ENCODE measurements at regions not wholly inside any gene's neighbourhood (a gene's known extent, or its start where the extent isn't known, plus 50 kb on each side); places are given as distances from the start of the nearest gene placed in this dataset.

DNA sequence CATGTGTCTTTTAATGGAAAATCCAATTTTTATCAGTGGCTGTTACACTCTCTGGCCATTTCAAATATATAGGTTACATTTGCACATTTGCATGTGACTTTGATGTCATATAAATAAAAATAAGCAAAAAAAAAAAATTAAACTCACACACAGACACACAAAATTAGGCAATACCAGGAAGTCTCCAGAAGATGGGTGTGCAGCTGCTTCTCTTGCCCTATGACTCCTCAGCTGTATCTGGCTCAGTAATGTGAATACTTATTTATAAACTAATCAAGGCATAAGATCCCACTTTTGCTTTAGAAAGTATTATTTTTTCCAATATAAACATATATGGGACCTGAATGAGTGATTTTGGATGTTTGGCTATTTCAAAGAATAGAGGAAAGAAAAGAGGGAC, 461.1 kb downstream of the LRIG3 start:
- H3K9me3 ChIP-seq (ENCODE audit: control insufficient read depth in 1 of 2, insufficient read depth in 1 of 2, low read depth in 1 of 2, low read length in 2 of 2) = no peaks in the 10 kb centered on the region
- H3K4me3 ChIP-seq (replicated peaks in 1 of 2; ENCODE audit: low read depth in 1 of 2, low read length in 2 of 2) = no peak overlapping the region
- ATAC-seq (no peak), DNase-seq (ENCODE audit: low read depth, low spot score) (no peak)
- no peak overlapping the region for H2AFZ ChIP-seq (ENCODE audit: low read depth, low read length, poor library complexity, severe bottlenecking)
- H4K20me1 ChIP-seq (ENCODE audit: insufficient read depth) = no peaks in the 10 kb centered on the region
- H3K4me2 ChIP-seq (ENCODE audit: low read length) = no peak overlapping the region
- H3K9ac ChIP-seq (ENCODE audit: low read length) = no peak overlapping the region
- BruUV-seq (replicated peaks) = no TSS peak
- H3K27ac ChIP-seq (ENCODE audit: low read depth, low read length) = no peak overlapping the region
- TF ChIP-seq SP1 (IDR thresholded peaks at IDR 0.05; ENCODE audit: low read depth) = no peak
- TF ChIP-seq SRF (IDR thresholded peaks at IDR 0.05; ENCODE audit: low read depth) = no peak
- TF ChIP-seq JUND (IDR thresholded peaks at IDR 0.05) = no peak
- TF ChIP-seq EZH2 (IDR thresholded peaks at IDR 0.05) = no peak
- TF ChIP-seq RAD21 (IDR thresholded peaks at IDR 0.05; ENCODE audit: low read depth) = no peak
- no peak for TF ChIP-seq CEBPB (IDR thresholded peaks at IDR 0.05; ENCODE audit: low read depth)
- no peak for TF ChIP-seq FOSL1 (IDR thresholded peaks at IDR 0.05; ENCODE audit: low read depth)
- no peak for TF ChIP-seq SIN3A (IDR thresholded peaks at IDR 0.05; ENCODE audit: low read depth)
- no peak for TF ChIP-seq EZH2phosphoT487 (IDR thresholded peaks at IDR 0.05; ENCODE audit: borderline replicate concordance)
- TF ChIP-seq, protein P1, sequence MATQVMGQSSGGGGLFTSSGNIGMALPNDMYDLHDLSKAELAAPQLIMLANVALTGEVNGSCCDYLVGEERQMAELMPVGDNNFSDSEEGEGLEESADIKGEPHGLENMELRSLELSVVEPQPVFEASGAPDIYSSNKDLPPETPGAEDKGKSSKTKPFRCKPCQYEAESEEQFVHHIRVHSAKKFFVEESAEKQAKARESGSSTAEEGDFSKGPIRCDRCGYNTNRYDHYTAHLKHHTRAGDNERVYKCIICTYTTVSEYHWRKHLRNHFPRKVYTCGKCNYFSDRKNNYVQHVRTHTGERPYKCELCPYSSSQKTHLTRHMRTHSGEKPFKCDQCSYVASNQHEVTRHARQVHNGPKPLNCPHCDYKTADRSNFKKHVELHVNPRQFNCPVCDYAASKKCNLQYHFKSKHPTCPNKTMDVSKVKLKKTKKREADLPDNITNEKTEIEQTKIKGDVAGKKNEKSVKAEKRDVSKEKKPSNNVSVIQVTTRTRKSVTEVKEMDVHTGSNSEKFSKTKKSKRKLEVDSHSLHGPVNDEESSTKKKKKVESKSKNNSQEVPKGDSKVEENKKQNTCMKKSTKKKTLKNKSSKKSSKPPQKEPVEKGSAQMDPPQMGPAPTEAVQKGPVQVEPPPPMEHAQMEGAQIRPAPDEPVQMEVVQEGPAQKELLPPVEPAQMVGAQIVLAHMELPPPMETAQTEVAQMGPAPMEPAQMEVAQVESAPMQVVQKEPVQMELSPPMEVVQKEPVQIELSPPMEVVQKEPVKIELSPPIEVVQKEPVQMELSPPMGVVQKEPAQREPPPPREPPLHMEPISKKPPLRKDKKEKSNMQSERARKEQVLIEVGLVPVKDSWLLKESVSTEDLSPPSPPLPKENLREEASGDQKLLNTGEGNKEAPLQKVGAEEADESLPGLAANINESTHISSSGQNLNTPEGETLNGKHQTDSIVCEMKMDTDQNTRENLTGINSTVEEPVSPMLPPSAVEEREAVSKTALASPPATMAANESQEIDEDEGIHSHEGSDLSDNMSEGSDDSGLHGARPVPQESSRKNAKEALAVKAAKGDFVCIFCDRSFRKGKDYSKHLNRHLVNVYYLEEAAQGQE (IDR thresholded peaks at IDR 0.05; ENCODE audit: low read depth) = no peak
- no peak for TF ChIP-seq YY1 (IDR thresholded peaks at IDR 0.05; ENCODE audit: extremely low read depth, insufficient replicate concordance, low read depth, low read length)
- TF ChIP-seq POLR2A (IDR thresholded peaks at IDR 0.05; ENCODE audit: borderline replicate concordance, extremely low read depth, insufficient read depth, insufficient read length) = no peak
- TF ChIP-seq ZFX (IDR thresholded peaks at IDR 0.05) = no peak
- TF ChIP-seq ZNF274 (IDR thresholded peaks at IDR 0.05; ENCODE audit: low read depth, low read length) = no peak
- TF ChIP-seq POLR2AphosphoS5 (IDR thresholded peaks at IDR 0.05; ENCODE audit: low read depth, low read length) = no peak
- TF ChIP-seq CBX3 (IDR thresholded peaks at IDR 0.05; ENCODE audit: low read depth) = no peak
- intact Hi-C loops (cut with micrococcal nuclease) = no loop called here
- RAD21 ChIA-PET (ENCODE audit: low non-redundant PET in 1 of 2, low total read pairs in 2 of 2, uncharacterized antibody in 2 of 2, unreplicated experiment in 2 of 2) = no interaction called here
- no peaks in the 10 kb centered on the region for H3K79me2 ChIP-seq (ENCODE audit: insufficient read depth, low read length)
- CTCF ChIA-PET = interaction anchor here (3.3 kb wide), 1 partner anchor 15 kb away, joined by 10 read pairs; no protein-coding TSS in a partner anchor
- H3K27me3 ChIP-seq (ENCODE audit: insufficient read depth, low read length) = no peaks in the 10 kb centered on the region
- no peaks in the 10 kb centered on the region for H3K4me1 ChIP-seq (ENCODE audit: control insufficient read depth in 1 of 2, insufficient read depth in 2 of 2, low read length in 2 of 2)
- H3K36me3 ChIP-seq (ENCODE audit: control insufficient read depth in 1 of 2, insufficient read depth in 2 of 2, low read length in 2 of 2) = no peaks in the 10 kb centered on the region
- POLR2A ChIA-PET = no interaction called here
- H3K9me2 ChIP-seq (ENCODE audit: insufficient read depth) = no peaks in the 10 kb centered on the region
